HG02610 (cell line): ENCODE measurements at regions not wholly inside any gene's neighbourhood (a gene's known extent, or its start where the extent isn't known, plus 50 kb on each side); places are given as distances from the start of the nearest gene placed in this dataset.

Experiments used
- ATAC-seq: cut with Tn5 transposase; IDR thresholded peaks from one replicate; pipeline ENCODE4 v1.9.1; 2021; ENCODE audit warnings: mild to moderate bottlenecking, moderate library complexity; ENCODE audit not compliant: unreplicated experiment

- ATAC-seq: no peak
Observed at GRCh38 chr4:4606321-4606720, 64.5 kb upstream of the STX18 start.

GRCh38 chr4:4605849-4606248, 64.0 kb upstream of the STX18 start:
- no peak for ATAC-seq

GRCh38 chr4:4603592-4603991, 61.7 kb upstream of the STX18 start:
- ATAC-seq: no peak

- ATAC-seq: no peak
Observed at GRCh38 chr4:4603067-4603466, 61.2 kb upstream of the STX18 start.

GRCh38 chr4:4602468-4602867, 60.6 kb upstream of the STX18 start:
- ATAC-seq: no peak

GRCh38 chr4:4601803-4602369, 60.0 kb upstream of the STX18 start:
- no peak for ATAC-seq

GRCh38 chr4:4599481-4600275, 57.8 kb upstream of the STX18 start:
- no peak for ATAC-seq

- no peak for ATAC-seq
Observed at GRCh38 chr4:4598851-4599411, 57.1 kb upstream of the STX18 start.

- ATAC-seq: no peak
Observed at GRCh38 chr4:4596720-4597119, 54.9 kb upstream of the STX18 start.

- ATAC-seq: no peak
Observed at GRCh38 chr4:4595252-4595651, 53.4 kb upstream of the STX18 start.

- no peak for ATAC-seq
Observed at GRCh38 chr4:4594285-4594920, 52.6 kb upstream of the STX18 start.

- no peak for ATAC-seq
Observed at GRCh38 chr4:4593596-4594284, 51.9 kb upstream of the STX18 start.

GRCh38 chr4:4592414-4592813, 50.6 kb upstream of the STX18 start:
- ATAC-seq: no peak
